Posterior cingulate gyrus (tissue), 11 donors: ENCODE measurements at regions not wholly inside any gene's neighbourhood (a gene's known extent, or its start where the extent isn't known, plus 50 kb on each side); places are given as distances from the start of the nearest gene placed in this dataset.
"Not testable (repeated sequence)": the region's sequence is repeated elsewhere in the genome, so short reads cannot be mapped to it uniquely, and the experiment has no call there.

Source experiments
- DNase-seq, 10 donors: peaks; one replicate each; pipeline versions ENCODE4 v3.0.0 to v3.0.0-alpha.2; 2020 to 2021; ENCODE audit warnings: mixed read lengths in 3 of 10
- intact Hi-C: fragments of 100-400 bp; cut with DNase I; formaldehyde crosslinking; loops from one replicate; pipeline ENCODE4 v1.15.1; 2023

DNA sequence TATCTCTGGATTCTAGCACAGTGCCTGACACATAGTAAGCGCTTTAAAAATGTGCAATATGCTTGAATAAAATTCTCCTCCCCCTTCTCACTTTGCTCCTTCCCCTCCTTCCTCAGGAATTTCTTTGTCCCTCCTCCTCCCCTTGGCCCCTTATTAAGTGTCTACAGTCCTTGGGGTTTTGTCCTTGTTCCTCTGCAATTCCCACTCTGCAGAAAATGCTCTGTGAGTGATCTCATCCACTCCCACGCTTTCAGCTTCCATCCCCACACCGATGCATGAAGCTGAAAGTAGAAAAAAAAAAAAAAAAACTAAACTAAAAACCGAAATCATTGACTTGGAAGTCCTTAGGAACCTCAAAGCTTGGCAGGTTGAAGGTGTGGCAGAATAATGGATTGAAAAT, 273.6 kb downstream of the RRAGC start:
- intact Hi-C loops: no loop called here
- no peak for DNase-seq

DNA sequence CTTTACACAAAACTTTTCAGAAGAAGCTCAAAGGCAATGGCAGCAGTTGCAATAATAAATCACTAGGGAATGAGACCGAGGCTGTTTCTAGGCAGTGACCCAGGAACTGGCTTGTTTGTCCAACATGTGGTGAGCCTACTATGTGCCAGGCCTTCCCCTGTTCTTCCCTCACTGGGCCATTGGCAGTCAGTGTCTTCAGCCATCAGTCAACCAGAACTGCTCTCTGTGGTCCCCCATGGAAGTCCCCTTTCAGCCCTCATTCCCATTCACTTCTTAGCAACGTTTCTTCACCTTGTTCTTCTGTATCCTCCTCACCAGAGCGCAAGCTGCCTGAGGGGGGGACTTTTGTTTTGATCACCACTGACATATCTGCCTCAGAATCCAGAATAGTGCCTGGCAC, 274.1 kb downstream of the RRAGC start:
- intact Hi-C loops: no loop called here

GRCh38 chr1:38584448-38585355, 274.9 kb downstream of the RRAGC start:
- DNase-seq: no peak
- intact Hi-C loops: no loop called here

More for the DNA sequence above, 274.1 kb downstream of the RRAGC start:
- DNase-seq: no peak

DNA sequence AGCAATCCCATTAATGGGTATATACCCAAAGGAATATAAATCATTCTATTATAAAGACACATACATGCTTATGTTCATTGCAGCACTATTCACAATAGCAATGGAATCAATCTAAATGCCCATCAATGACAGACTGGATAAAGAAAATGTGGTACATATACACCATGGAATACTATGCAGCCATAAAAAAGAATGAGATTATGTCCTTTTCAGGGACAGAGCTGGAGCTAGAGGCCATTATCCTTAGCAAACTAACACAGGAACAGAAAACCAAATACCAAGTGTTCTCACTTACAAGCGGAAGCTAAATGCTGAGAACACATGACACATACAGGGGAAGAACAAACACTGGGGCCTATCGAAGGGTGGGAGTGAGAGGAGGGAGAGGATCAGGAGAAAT, 276.3 kb downstream of the RRAGC start:
- intact Hi-C loops, DNase-seq: not testable (repeated sequence)

- DNase-seq: peak in 1 of 10 donors; percentile 55
- intact Hi-C loops: no loop called here
Measured at GRCh38 chr1:38581396-38581795, 278.2 kb downstream of the RRAGC start.

- DNase-seq: no peak
Measured at GRCh38 chr1:38580594-38580993, 279.0 kb downstream of the RRAGC start.

GRCh38 chr1:38579056-38579455, 280.5 kb downstream of the RRAGC start:
- DNase-seq: no peak
- intact Hi-C loops: loop anchor here (10.0 kb wide), 2 partner anchors 94 to 534 kb away; partner anchors contain the start of gene POU3F1

More at GRCh38 chr1:38580594-38580993, 279.0 kb downstream of the RRAGC start:
- intact Hi-C loops: no loop called here

DNA sequence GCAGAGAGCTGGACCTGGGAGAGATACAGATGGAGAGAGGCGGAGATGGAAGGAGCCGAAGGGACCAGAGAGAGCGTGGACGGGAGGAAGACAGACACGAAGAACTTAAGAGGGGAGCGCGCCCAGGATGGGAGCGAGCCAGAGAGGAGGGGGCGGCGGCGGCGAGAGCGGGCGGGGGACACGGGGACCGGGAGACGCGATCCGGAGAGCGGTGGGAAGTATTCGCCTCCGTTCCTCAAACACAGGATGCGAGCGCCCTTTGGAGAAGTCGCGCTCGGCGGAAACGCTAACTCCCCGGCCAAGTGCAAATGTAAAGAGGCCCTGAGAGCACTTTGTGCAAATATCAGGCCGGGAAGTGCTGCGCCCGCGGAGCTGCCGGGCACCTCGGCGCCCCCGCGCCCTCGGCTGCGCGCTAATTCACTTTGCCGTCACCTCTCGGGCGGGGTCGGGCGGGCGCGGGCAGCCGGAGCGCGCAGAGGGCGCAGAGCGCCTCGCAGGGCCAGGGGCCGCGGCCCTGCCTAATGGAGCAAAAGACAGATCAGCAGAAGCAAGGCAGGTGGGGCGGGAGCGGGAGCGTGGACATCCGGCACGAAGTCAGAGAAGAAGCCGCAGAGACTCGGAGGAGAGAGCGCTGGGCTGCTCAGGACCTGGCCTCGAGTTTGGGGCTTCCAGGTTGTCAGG, 281.2 kb downstream of the RRAGC start:
- intact Hi-C loops: loop anchor here (10.0 kb wide), 2 partner anchors 94 to 534 kb away; partner anchors contain the start of gene POU3F1
- DNase-seq: peak in 2 of 10 donors; percentile 24 to 74

DNA sequence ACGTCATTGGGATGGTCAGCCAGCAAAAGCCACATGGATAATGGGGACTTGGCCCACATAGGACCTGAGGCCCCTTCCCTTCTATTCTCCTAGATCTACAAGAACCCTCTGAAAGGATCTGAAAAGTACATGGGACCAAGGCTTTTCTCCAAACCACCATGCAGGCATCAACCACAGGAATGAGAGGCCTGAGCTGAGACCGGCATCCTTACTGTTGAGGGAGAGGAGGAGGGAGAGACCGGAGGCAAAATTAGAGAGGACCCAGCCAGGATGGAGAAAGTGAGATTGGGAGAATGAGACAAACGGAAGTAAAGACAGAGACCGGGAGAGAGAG, 281.7 kb downstream of the RRAGC start:
- no peak for DNase-seq
- intact Hi-C loops: loop anchor here (10.0 kb wide), 2 partner anchors 93 to 533 kb away; partner anchors contain the start of gene POU3F1

DNA sequence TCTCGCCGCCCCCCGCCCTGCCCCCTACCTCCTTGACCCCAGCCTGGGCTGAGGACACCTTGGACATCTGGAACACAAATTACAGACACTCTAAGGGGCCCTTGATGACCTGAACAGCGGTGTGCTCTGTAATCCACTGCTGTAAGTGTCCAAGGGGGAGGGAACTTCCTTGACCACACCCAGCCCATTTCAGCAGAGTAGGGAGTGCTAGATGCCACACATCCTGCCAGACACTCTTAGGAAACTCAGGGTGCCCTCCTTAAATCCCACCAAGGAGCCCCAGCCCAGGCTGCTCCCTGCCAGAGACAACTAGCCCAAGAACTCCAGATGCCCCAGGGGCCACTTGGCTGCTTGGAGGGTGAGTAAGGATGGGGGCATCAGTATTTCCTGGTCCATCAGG, 282.2 kb downstream of the RRAGC start:
- intact Hi-C loops: loop anchor here (10.0 kb wide), 2 partner anchors 93 to 533 kb away; partner anchors contain the start of gene POU3F1
- DNase-seq: no peak

- DNase-seq: peak in 1 of 10 donors; percentile 64
- intact Hi-C loops: loop anchor here (10.0 kb wide), 2 partner anchors 91 to 531 kb away; partner anchors contain the start of gene POU3F1
Measured at GRCh38 chr1:38576241-38576640, 283.3 kb downstream of the RRAGC start.

DNA sequence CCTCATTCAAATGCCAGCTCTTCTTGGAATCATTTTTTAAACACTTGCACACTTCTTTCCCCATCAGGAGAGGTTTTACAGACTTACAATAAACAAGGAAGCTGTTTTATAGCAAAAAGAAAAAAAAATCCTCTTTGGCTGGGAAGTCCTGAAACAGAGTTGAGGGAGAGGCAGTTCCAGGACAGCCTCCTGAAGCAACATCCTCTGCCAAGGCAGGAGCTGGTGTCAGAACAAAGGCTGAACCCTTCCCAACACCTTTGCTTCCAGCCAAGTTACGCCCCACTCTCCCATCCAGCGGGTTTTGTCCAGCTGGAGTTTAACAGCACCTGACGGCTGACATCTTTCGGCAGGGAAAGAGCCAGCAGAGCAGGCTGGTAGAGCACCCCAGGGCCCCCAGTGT, 287.8 kb downstream of the RRAGC start:
- peak in 1 of 10 donors; percentile 50 for DNase-seq
- intact Hi-C loops: loop anchor here (10.0 kb wide), 2 partner anchors 87 to 527 kb away; partner anchors contain the start of gene POU3F1

DNA sequence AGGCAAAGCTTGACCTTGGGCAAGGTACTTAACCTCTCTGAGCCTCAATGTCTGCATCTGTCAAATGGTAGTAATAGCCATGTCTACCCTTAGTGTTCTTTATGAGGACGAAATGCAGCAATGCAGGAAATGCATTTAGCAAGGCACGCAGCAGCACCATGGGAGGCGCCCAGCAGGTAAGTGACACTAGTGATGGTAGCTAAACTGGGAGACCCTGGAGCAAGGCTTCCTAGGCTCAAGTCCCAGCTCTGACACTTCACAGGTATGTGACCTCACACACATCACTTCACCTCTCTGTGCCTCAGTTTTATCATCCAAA, 289.0 kb downstream of the RRAGC start:
- intact Hi-C loops: loop anchor here (10.0 kb wide), 2 partner anchors 86 to 526 kb away; partner anchors contain the start of gene POU3F1

GRCh38 chr1:38569932-38570656, 289.5 kb downstream of the RRAGC start:
- DNase-seq: peak in 1 of 10 donors; percentile 66
- intact Hi-C loops: loop anchor here (10.0 kb wide), 2 partner anchors 85 to 525 kb away; partner anchors contain the start of gene POU3F1

More for the DNA sequence above, 289.0 kb downstream of the RRAGC start:
- no peak for DNase-seq

DNA sequence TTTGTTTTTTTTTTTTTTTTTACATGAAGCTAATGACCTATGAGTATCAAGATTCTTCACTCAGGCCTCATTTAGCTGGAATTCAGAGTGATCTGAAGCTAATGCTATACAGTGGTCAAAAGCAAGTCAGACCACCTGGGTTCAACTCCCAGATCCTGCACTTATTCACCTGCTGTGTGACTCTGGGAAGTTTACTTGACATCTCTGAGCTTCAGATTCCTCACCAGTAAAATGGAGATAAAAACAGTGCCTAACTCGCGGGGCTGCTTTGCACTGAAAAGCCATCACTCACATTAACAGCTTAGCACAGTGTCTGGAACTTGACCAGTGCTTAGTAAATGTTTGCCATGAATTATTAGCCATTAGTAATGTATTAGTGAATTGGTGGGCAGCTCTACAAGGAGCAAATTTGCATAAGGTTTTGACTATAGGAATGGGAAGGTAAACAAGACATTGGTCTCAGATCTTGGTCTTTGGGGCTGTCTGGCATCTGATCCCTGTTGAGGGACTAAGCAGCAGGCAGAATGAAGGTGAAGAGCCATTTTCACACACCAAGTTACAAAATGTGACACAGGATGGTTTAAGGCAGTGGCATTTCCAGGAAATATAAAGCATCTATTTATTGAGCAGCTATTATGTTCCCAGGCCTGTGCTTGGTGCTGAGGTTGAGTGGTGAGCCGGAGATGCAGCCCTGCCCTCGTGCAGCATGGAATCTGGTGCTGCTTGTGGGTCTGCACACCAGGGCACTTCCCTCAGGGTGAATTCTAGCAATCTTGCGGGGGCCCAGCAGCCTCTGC, 291.3 kb downstream of the RRAGC start:
- intact Hi-C loops: no loop called here

GRCh38 chr1:38567401-38567800, 292.2 kb downstream of the RRAGC start:
- intact Hi-C loops: no loop called here
- no peak for DNase-seq

More for the DNA sequence above, 291.3 kb downstream of the RRAGC start:
- no peak for DNase-seq

DNA sequence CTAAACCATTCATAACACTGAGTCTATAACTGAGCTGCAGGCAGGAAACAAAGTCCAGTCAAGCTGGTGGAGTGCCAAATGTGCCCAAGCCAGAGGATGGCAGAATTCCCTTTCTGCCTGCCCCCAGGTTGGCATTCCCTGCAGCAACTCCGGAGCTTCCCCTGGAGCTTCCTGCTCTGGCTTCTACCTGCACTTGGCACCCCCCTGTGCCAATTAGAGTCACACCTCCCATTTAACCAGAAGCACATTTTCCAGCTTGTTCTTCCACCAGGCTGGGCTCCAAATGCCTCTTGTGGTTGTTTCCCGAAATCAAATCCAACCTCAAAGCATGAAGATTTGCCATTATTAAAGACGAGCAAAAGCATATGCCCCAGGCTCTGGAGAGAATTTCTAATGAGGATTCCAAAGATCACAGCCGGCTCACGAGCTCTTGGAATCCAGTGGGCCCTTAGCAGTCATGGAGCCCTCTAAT, 294.5 kb downstream of the RRAGC start:
- intact Hi-C loops: no loop called here
- peak in 2 of 10 donors; percentile 32 to 84 for DNase-seq

GRCh38 chr1:38563942-38564735, 295.4 kb downstream of the RRAGC start:
- intact Hi-C loops: no loop called here
- DNase-seq: no peak

GRCh38 chr1:38561725-38562124, 297.8 kb downstream of the RRAGC start:
- DNase-seq: no peak
- intact Hi-C loops: no loop called here
